H9 (cell line): ENCODE measurements at regions not wholly inside any gene's neighbourhood (a gene's known extent, or its start where the extent isn't known, plus 50 kb on each side); places are given as distances from the start of the nearest gene placed in this dataset.

Experiments
- DNase-seq: peaks from one replicate; pipeline ENCODE4 v3.0.0-alpha.2; 2017
- H2AFZ ChIP-seq: one replicate; pipeline ENCODE4 v1.6.1; 2013; ENCODE audit warnings: mild to moderate bottlenecking, low read length, control low read depth, moderate library complexity
- H2AK5ac ChIP-seq: 2 replicates; pipeline ENCODE4 v1.6.1; 2013; ENCODE audit warnings: low read length, control low read depth, mixed read lengths; ENCODE audit not compliant: insufficient read length
- H2BK120ac ChIP-seq: one replicate; pipeline ENCODE4 v1.6.1; 2013; ENCODE audit warnings: low read depth, mild to moderate bottlenecking, low read length, control low read depth, inconsistent platforms; ENCODE audit not compliant: poor library complexity, severe bottlenecking
- H2BK12ac ChIP-seq: 2 replicates; pipeline ENCODE4 v1.6.1; 2013; ENCODE audit warnings: low read length, control low read depth, mixed read lengths, low read depth; ENCODE audit not compliant: insufficient read length
- H2BK15ac ChIP-seq: 2 replicates; pipeline ENCODE4 v1.6.1; 2013; ENCODE audit warnings: low read depth, low read length, control low read depth
- H2BK20ac ChIP-seq: one replicate; pipeline ENCODE4 v1.6.1; 2013; ENCODE audit warnings: low read depth, mild to moderate bottlenecking, low read length, control low read depth, inconsistent platforms; ENCODE audit not compliant: poor library complexity, severe bottlenecking
- H2BK5ac ChIP-seq: 2 replicates; pipeline ENCODE4 v1.6.1; 2013; ENCODE audit warnings: low read length, control low read depth, mixed read lengths; ENCODE audit not compliant: insufficient read length
- H3K14ac ChIP-seq: 2 replicates; pipeline ENCODE4 v1.6.1; 2013; ENCODE audit warnings: low read length, control low read depth; ENCODE audit not compliant: insufficient read depth
- H3K18ac ChIP-seq: 2 replicates; pipeline ENCODE4 v1.6.1; 2013; ENCODE audit warnings: low read depth, mild to moderate bottlenecking, mixed read lengths, low read length, control low read depth; ENCODE audit not compliant: insufficient read length
- H3K23ac ChIP-seq: 2 replicates; pipeline ENCODE4 v1.6.1; 2013; ENCODE audit warnings: low read length, control low read depth, mixed read lengths, low read depth; ENCODE audit not compliant: insufficient read length
- H3K23me2 ChIP-seq: 2 replicates; pipeline ENCODE4 v1.6.1; 2013; ENCODE audit warnings: low read depth, mild to moderate bottlenecking, mixed read lengths, low read length, control low read depth; ENCODE audit not compliant: insufficient read length, poor library complexity, severe bottlenecking
- H3K27ac ChIP-seq: 2 replicates; pipeline ENCODE4 v1.5.1; 2013; ENCODE audit warnings: low read length, control low read depth, mixed read lengths, low read depth; ENCODE audit not compliant: insufficient read length
- H3K27me3 ChIP-seq: 2 replicates; pipeline ENCODE4 v1.6.1; 2013; ENCODE audit warnings: low read length, control low read depth, inconsistent platforms; ENCODE audit not compliant: insufficient read depth
- H3K4ac ChIP-seq: 2 replicates; pipeline ENCODE4 v1.6.1; 2013; ENCODE audit warnings: low read depth, mild to moderate bottlenecking, control low read depth, inconsistent platforms, low read length, moderate library complexity
- H3K4me1 ChIP-seq: 2 replicates; pipeline ENCODE4 v1.6.1; 2013; ENCODE audit warnings: low read length, control low read depth, inconsistent platforms; ENCODE audit not compliant: insufficient read depth
- H3K4me2 ChIP-seq: 2 replicates; pipeline ENCODE4 v1.6.1; 2013; ENCODE audit warnings: low read length, control low read depth, mixed read lengths; ENCODE audit not compliant: insufficient read length, insufficient read depth
- H3K56ac ChIP-seq: 2 replicates; pipeline ENCODE4 v1.6.1; 2013; ENCODE audit warnings: low read depth, mild to moderate bottlenecking, mixed read lengths, low read length, control low read depth; ENCODE audit not compliant: insufficient read length
- H3K79me1 ChIP-seq: 2 replicates; pipeline ENCODE4 v1.6.1; 2013; ENCODE audit warnings: low read depth, mild to moderate bottlenecking, moderate library complexity, low read length, control low read depth, inconsistent platforms; ENCODE audit not compliant: insufficient read depth, poor library complexity, severe bottlenecking
- H3K79me2 ChIP-seq: 2 replicates; pipeline ENCODE4 v1.6.1; 2013; ENCODE audit warnings: low read length, control low read depth, inconsistent platforms; ENCODE audit not compliant: insufficient read depth
- H3K9ac ChIP-seq: 2 replicates; pipeline ENCODE4 v1.6.1; 2013; ENCODE audit warnings: low read length, control low read depth, mixed read lengths; ENCODE audit not compliant: insufficient read length; ENCODE audit errors: extremely low read depth
- H3K9me3 ChIP-seq: one replicate; pipeline ENCODE4 v1.6.1; 2013; ENCODE audit warnings: low read depth, low read length, inconsistent platforms; ENCODE audit not compliant: control insufficient read depth
- H3T11ph ChIP-seq: one replicate; pipeline ENCODE4 v1.6.1; 2013; ENCODE audit warnings: mild to moderate bottlenecking, low read length, control low read depth, inconsistent platforms
- H4K20me1 ChIP-seq: one replicate; pipeline ENCODE4 v1.6.1; 2013; ENCODE audit not compliant: control insufficient read depth, insufficient read length, insufficient read depth
- H4K5ac ChIP-seq: 2 replicates; pipeline ENCODE4 v1.6.1; 2013; ENCODE audit warnings: low read depth, mild to moderate bottlenecking, mixed read lengths, low read length, control low read depth; ENCODE audit not compliant: insufficient read length
- H4K8ac ChIP-seq: replicated peaks from 2 replicates; pipeline ENCODE4 v1.6.1; 2013; ENCODE audit warnings: low read length, control low read depth, mixed read lengths, low read depth; ENCODE audit not compliant: insufficient read length
- H4K91ac ChIP-seq: 2 replicates; pipeline ENCODE4 v1.6.1; 2013; ENCODE audit warnings: low read depth, mild to moderate bottlenecking, moderate library complexity, mixed read lengths, low read length, control low read depth; ENCODE audit not compliant: insufficient read length
- H3K27ac Mint-ChIP-seq, 3 experiments: 2 replicates in 2 of 3; 3 replicates in 1 of 3; pipeline ENCODE4 v1.8.0; 2020 to 2021; ENCODE audit warnings: mixed read lengths in 3 of 3, mild to moderate bottlenecking in 1 of 3, moderate library complexity in 1 of 3
- H3K27me3 Mint-ChIP-seq: 2 replicates; pipeline ENCODE4 v1.8.0; 2021; ENCODE audit warnings: low read depth, mild to moderate bottlenecking, moderate library complexity, mixed read lengths
- H3K36me3 Mint-ChIP-seq, 3 experiments: 2 replicates in 2 of 3; 3 replicates in 1 of 3; pipeline ENCODE4 v1.8.0; 2020 to 2021; ENCODE audit warnings: low read depth in 3 of 3, mixed read lengths in 3 of 3; ENCODE audit not compliant: insufficient read depth in 1 of 3
- H3K4me1 Mint-ChIP-seq, 2 experiments: 2 replicates each; pipeline ENCODE4 v1.8.0; 2020; ENCODE audit warnings: mixed read lengths in 2 of 2
- H3K4me3 Mint-ChIP-seq, 2 experiments: 2 replicates in 1 of 2; 3 replicates in 1 of 2; pipeline ENCODE4 v1.8.0; 2020 to 2021; ENCODE audit warnings: mild to moderate bottlenecking in 2 of 2, mixed read lengths in 2 of 2, moderate library complexity in 1 of 2
- H3K9me3 Mint-ChIP-seq, 2 experiments: 2 replicates in 1 of 2; 3 replicates in 1 of 2; pipeline ENCODE4 v1.8.0; 2020; ENCODE audit warnings: mild to moderate bottlenecking in 2 of 2, mixed read lengths in 2 of 2, moderate library complexity in 1 of 2
- WGBS: extraction: QIAGEN DNeasy Blood & Tissue Kit; methylation state at CpG from one replicate; pipeline ENCODE4 v1.1.7; 2013; ENCODE audit warnings: missing lambda C conversion rate, low lambda C conversion rate, mixed read lengths; ENCODE audit not compliant: insufficient read length; ENCODE audit errors: extremely low coverage; 5-methylcytosine and 5-hydroxymethylcytosine counted together
- TF ChIP-seq, protein P1 (sequence below): fragments of 200-600 bp; sonication (generic); conservative IDR thresholded peaks from 3 replicates; pipeline ENCODE4 v1.8.0; 2021; ENCODE audit warnings: antibody characterized with exemption, mild to moderate bottlenecking

DNA sequence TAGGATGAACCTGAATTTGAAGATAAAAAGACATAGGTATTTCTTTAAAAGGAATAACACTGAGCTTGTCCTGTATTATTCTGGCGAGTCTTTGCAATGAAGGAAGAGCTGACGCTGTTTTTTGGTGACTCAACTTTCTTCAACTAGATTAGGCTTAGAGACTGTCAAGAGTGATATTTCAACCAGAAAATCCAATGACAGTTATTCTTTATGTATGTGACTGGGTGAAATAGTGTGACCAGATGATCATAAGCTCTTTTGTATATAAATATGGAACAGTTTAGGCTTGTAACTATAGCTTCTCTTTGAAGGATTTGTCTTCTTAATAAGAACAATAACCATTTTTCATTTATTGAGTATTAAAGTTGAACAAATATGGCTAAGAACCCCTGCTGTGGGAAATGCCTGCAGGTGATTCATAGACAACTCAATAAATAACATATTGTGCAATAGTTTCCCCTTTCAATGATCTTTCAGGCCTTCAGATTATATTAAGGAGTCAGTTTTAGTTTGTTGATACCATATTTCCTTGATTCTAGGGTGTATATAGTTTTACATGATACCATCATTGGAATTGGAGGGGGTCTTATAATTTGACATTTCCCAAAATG, 265.6 kb upstream of the JAG1 start:
- no peaks in the 10 kb centered on the region for H3K9me3 ChIP-seq
- no peaks in the 10 kb centered on the region for H3K79me2 ChIP-seq
- H2BK12ac ChIP-seq: no peak overlapping the region
- no peak overlapping the region for H3K4me2 ChIP-seq
- H3K56ac ChIP-seq: no peak overlapping the region
- no peak overlapping the region for H2BK20ac ChIP-seq
- no peak overlapping the region for H2BK120ac ChIP-seq
- no peaks in the 10 kb centered on the region for H3K27me3 ChIP-seq
- H3K18ac ChIP-seq: no peak overlapping the region
- H2BK15ac ChIP-seq: no peak overlapping the region
- no peak overlapping the region for H3T11ph ChIP-seq
- no peak overlapping the region for H3K4ac ChIP-seq
- H3K4me3 Mint-ChIP-seq: no peak overlapping the region
- H3K27me3 Mint-ChIP-seq: no peaks in the 10 kb centered on the region
- H4K5ac ChIP-seq: no peak overlapping the region
- no peak overlapping the region for H2AK5ac ChIP-seq
- H3K9me3 Mint-ChIP-seq: no peaks in the 10 kb centered on the region
- TF ChIP-seq, protein P1, sequence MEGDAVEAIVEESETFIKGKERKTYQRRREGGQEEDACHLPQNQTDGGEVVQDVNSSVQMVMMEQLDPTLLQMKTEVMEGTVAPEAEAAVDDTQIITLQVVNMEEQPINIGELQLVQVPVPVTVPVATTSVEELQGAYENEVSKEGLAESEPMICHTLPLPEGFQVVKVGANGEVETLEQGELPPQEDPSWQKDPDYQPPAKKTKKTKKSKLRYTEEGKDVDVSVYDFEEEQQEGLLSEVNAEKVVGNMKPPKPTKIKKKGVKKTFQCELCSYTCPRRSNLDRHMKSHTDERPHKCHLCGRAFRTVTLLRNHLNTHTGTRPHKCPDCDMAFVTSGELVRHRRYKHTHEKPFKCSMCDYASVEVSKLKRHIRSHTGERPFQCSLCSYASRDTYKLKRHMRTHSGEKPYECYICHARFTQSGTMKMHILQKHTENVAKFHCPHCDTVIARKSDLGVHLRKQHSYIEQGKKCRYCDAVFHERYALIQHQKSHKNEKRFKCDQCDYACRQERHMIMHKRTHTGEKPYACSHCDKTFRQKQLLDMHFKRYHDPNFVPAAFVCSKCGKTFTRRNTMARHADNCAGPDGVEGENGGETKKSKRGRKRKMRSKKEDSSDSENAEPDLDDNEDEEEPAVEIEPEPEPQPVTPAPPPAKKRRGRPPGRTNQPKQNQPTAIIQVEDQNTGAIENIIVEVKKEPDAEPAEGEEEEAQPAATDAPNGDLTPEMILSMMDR: no peak
- H2AFZ ChIP-seq: no peak overlapping the region
- no peaks in the 10 kb centered on the region for H3K4me1 ChIP-seq
- H3K27ac ChIP-seq: no peak overlapping the region
- no peak overlapping the region for H3K9ac ChIP-seq
- H4K91ac ChIP-seq: no peak overlapping the region
- no CpG with 5 or more reads among the region's 2 CpGs for WGBS
- no peaks in the 10 kb centered on the region for H3K79me1 ChIP-seq
- no peaks in the 10 kb centered on the region for H4K20me1 ChIP-seq
- H3K23ac ChIP-seq: no peak overlapping the region
- H2BK5ac ChIP-seq: no peak overlapping the region
- no peak overlapping the region for H3K14ac ChIP-seq
- H3K23me2 ChIP-seq: no peaks in the 10 kb centered on the region
- H3K36me3 Mint-ChIP-seq: no peaks in the 10 kb centered on the region
- no peak overlapping the region for H4K8ac ChIP-seq
- DNase-seq: no peak
- no peak overlapping the region for H3K27ac Mint-ChIP-seq
- no peaks in the 10 kb centered on the region for H3K4me1 Mint-ChIP-seq
